ENCODE measurements at regions not wholly inside any gene's neighbourhood (a gene's known extent, or its start where the extent isn't known, plus 50 kb on each side); places are given as distances from the start of the nearest gene placed in this dataset.

- Histone ChIP-seq H2BK120ac (ENCODE audit: low read depth, low read length) (no peak overlapping the region), H3K9me3 (ENCODE audit: control insufficient read depth, insufficient read depth, low read length) (no peaks in the 10 kb centered on the region), H2BK20ac (ENCODE audit: low read depth, low read length) (no peak overlapping the region), H2AFZ (replicated peaks; ENCODE audit: low read length, poor library complexity) (no peak overlapping the region), H3K79me1 (ENCODE audit: low read depth in 1 of 2, low read length in 2 of 2) (no peaks in the 10 kb centered on the region), H3K56ac (ENCODE audit: extremely low read depth, insufficient read depth, low read length) (no peak overlapping the region), H4K8ac (ENCODE audit: low read depth in 2 of 2, low read length in 2 of 2) (no peak overlapping the region), H3K36me3 (ENCODE audit: control insufficient read depth, insufficient read depth, low read length) (no peaks in the 10 kb centered on the region), H3K14ac (replicated peaks; ENCODE audit: low read depth, low read length) (no peak overlapping the region), H3K4ac (ENCODE audit: low read depth, low read length) (no peak overlapping the region), H3K18ac (ENCODE audit: low read depth, low read length) (no peak overlapping the region), H4K5ac (ENCODE audit: low read depth, low read length) (no peak overlapping the region), H3K9me1 (ENCODE audit: insufficient read depth, low read length) (no peaks in the 10 kb centered on the region), H2BK5ac (ENCODE audit: low read depth, low read length, poor library complexity, severe bottlenecking) (no peak overlapping the region), H3K23ac (ENCODE audit: low read depth, low read length) (no peak overlapping the region), H3K27ac (ENCODE audit: insufficient read depth, low read length) (no peak overlapping the region), H3K4me2 (ENCODE audit: low read depth, low read length) (no peak overlapping the region), H4K20me1 (ENCODE audit: insufficient read depth, low read length) (no peaks in the 10 kb centered on the region), H2AK9ac (replicated peaks; ENCODE audit: low read depth, low read length, poor library complexity) (no peak overlapping the region), H3K4me3 (ENCODE audit: insufficient read depth, low read depth, low read length) (no peak overlapping the region), H2AK5ac (ENCODE audit: low read depth, low read length) (no peak overlapping the region), H3K27me3 (ENCODE audit: control insufficient read depth, insufficient read depth, low read length) (no peaks in the 10 kb centered on the region), H4K91ac (ENCODE audit: insufficient read depth, low read depth, low read length) (no peak overlapping the region), H2BK15ac (ENCODE audit: low read depth, low read length) (no peak overlapping the region), H3K4me1 (ENCODE audit: control insufficient read depth, insufficient read depth, low read length) (no peaks in the 10 kb centered on the region), H3K9ac (ENCODE audit: low read depth, low read length) (no peak overlapping the region)
- DNase-seq (no peak), ATAC-seq (ENCODE audit: low read depth) (no peak)
- ChIA-PET POLR2A (ENCODE audit: unreplicated experiment) (no interaction called here), CTCF (interaction anchor here (1.1 kb wide), 1 partner anchor 18 kb away, joined by 3 read pairs; no protein-coding TSS in a partner anchor)
- in situ Hi-C loops (cut with MboI; ENCODE audit: low sequenced_read_pairs) = loop anchor here (25.0 kb wide), 1 partner anchor 568 kb away; no protein-coding TSS in a partner anchor
- BruUV-seq (replicated peaks) = no TSS peak
- WGBS, 2 experiments (ENCODE audit: extremely low coverage in 2 of 2, insufficient read length in 1 of 2) = 79% methylated on average over 2 of the region's 4 CpGs; no CpG with 5 or more reads in 1 of the 2 experiments
- intact Hi-C loops (cut with micrococcal nuclease) = no loop called here
- TF ChIP-seq MAFK (IDR thresholded peaks at IDR 0.05; ENCODE audit: low read depth, low read length) (no peak), RFX5 (IDR thresholded peaks at IDR 0.05; ENCODE audit: low read depth, low read length) (no peak), MAZ (IDR thresholded peaks at IDR 0.05; ENCODE audit: borderline replicate concordance, low read depth, low read length) (no peak), ELK1 (IDR thresholded peaks at IDR 0.05; ENCODE audit: borderline replicate concordance, low read depth, low read length) (no peak), RAD21 (IDR thresholded peaks at IDR 0.05; ENCODE audit: low read length) (no peak), MXI1 (IDR thresholded peaks at IDR 0.05; ENCODE audit: borderline replicate concordance, low read depth, low read length) (no peak), POLR2A (IDR thresholded peaks at IDR 0.05; ENCODE audit: low read depth, low read length) (no peak), FOS (IDR thresholded peaks at IDR 0.05; ENCODE audit: low read depth, low read length) (no peak), NFE2L2 (IDR thresholded peaks at IDR 0.05; ENCODE audit: low read depth, low read length) (no peak), CEBPB (IDR thresholded peaks at IDR 0.05; ENCODE audit: low read depth, low read length) (no peak), BHLHE40 (IDR thresholded peaks at IDR 0.05; ENCODE audit: low read depth, low read length) (no peak), CTCF (conservative IDR thresholded peaks at IDR 0.05; ENCODE audit: low read depth, low read length) (no peak), SMC3 (IDR thresholded peaks at IDR 0.05; ENCODE audit: low read depth, low read length) (no peak), USF2 (IDR thresholded peaks at IDR 0.05; ENCODE audit: low read depth, low read length) (no peak), RCOR1 (IDR thresholded peaks at IDR 0.05; ENCODE audit: insufficient replicate concordance, low read length) (no peak), CHD1 (IDR thresholded peaks at IDR 0.05; ENCODE audit: low read depth, low read length) (no peak)
- dilution Hi-C loops (cut with HindIII; ENCODE audit: low sequenced_read_pairs, unreplicated experiment) = no loop called here
Measured at GRCh38 chr5:60379907-60380306, 320.1 kb downstream of the DEPDC1B start.
